Uterus (tissue), 3 donors: ENCODE measurements at regions not wholly inside any gene's neighbourhood (a gene's known extent, or its start where the extent isn't known, plus 50 kb on each side); places are given as distances from the start of the nearest gene placed in this dataset.

Experiments
- DNase-seq, 2 donors: peaks; one replicate each; pipeline ENCODE4 v3.0.0-alpha.2; 2019 to 2020
- H3K27ac ChIP-seq, 2 donors: fragments of 200-600 bp; sonication (generic); 1 replicate in 1 of 2; 2 replicates in 1 of 2; pipeline ENCODE4 v1.5.1; 2016 to 2018
- H3K27me3 ChIP-seq, 2 donors: fragments of 200-600 bp; sonication (generic); one replicate each; pipeline ENCODE4 v1.5.1; 2018 to 2019; ENCODE audit warnings: control low read depth in 1 of 2
- H3K36me3 ChIP-seq, 2 donors: fragments of 200-600 bp; sonication (generic); one replicate each; pipeline ENCODE4 v1.5.1; 2019; ENCODE audit warnings: control low read depth in 1 of 2
- H3K4me1 ChIP-seq, 2 donors: fragments of 200-600 bp; sonication (generic); one replicate each; pipeline ENCODE4 v1.5.1; 2018 to 2019; ENCODE audit warnings: control low read depth in 1 of 2
- H3K4me3 ChIP-seq, 2 donors: fragments of 200-600 bp; sonication (generic); 1 replicate in 1 of 2; 2 replicates in 1 of 2; pipeline ENCODE4 v1.5.1; 2018 to 2019; ENCODE audit warnings: mild to moderate bottlenecking in 1 of 2
- H3K9me3 ChIP-seq, 2 donors: fragments of 200-600 bp; sonication (generic); one replicate each; pipeline ENCODE4 v1.5.1; 2019; ENCODE audit warnings: control low read depth in 1 of 2
- POLR2A ChIP-seq, 2 donors: fragments of 450-650 bp; IDR thresholded peaks; one replicate each; pipeline ENCODE4 v1.6.1; 2016; ENCODE audit warnings: antibody characterized with exemption in 2 of 2, mild to moderate bottlenecking in 1 of 2, moderate library complexity in 1 of 2
- intact Hi-C: fragments of 100-400 bp; cut with DNase I; formaldehyde crosslinking; loops from one replicate; pipeline ENCODE4 v1.15.1; 2023; ENCODE audit warnings: low total_unique reads
- TF ChIP-seq, protein P1 (sequence below), 4 experiments: fragments of 200-600 bp in 2 of 4; fragments of 450-650 bp in 2 of 4; sonication (generic) in 2 of 4; IDR thresholded peaks; one replicate each; pipeline ENCODE4 v1.5.1; 2016 to 2019; ENCODE audit warnings: antibody characterized with exemption in 4 of 4, mild to moderate bottlenecking in 2 of 4, moderate library complexity in 1 of 4
- donor health status: DM: yes; HTN: yes; CAD: no.

DNA sequence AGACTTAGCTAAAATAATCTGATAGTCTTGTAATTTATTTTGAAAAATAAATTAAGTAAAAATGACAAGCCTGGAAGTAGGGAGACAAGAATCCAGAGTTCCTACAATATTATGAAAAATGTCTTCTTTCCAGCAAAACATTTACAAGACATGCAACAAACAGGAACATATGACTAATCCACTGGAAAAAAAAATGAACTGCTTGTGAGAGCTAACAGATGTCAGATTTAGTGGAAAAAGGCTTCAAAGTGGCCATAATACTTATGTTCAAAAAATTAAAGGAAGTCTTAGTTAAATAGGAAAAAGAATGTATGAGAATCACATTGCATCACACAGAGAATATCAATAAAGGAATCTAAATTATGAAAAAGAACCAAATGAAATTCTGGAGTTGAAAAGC, 2082.0 kb upstream of the PCDH20 start:
- Histone ChIP-seq H3K27ac (no peak overlapping the region), H3K27me3 (no peaks in the 10 kb centered on the region), H3K9me3 (peaks cover 0 to 6% of the 10 kb centered on the region in 2 donors), H3K36me3 (no peaks in the 10 kb centered on the region), H3K4me1 (no peaks in the 10 kb centered on the region), H3K4me3 (no peak overlapping the region)
- no peak for TF ChIP-seq POLR2A (IDR thresholded peaks at IDR 0.05)
- TF ChIP-seq, protein P1, sequence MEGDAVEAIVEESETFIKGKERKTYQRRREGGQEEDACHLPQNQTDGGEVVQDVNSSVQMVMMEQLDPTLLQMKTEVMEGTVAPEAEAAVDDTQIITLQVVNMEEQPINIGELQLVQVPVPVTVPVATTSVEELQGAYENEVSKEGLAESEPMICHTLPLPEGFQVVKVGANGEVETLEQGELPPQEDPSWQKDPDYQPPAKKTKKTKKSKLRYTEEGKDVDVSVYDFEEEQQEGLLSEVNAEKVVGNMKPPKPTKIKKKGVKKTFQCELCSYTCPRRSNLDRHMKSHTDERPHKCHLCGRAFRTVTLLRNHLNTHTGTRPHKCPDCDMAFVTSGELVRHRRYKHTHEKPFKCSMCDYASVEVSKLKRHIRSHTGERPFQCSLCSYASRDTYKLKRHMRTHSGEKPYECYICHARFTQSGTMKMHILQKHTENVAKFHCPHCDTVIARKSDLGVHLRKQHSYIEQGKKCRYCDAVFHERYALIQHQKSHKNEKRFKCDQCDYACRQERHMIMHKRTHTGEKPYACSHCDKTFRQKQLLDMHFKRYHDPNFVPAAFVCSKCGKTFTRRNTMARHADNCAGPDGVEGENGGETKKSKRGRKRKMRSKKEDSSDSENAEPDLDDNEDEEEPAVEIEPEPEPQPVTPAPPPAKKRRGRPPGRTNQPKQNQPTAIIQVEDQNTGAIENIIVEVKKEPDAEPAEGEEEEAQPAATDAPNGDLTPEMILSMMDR (IDR thresholded peaks at IDR 0.05) = no peak
- intact Hi-C loops = no loop called here
- no peak for DNase-seq

DNA sequence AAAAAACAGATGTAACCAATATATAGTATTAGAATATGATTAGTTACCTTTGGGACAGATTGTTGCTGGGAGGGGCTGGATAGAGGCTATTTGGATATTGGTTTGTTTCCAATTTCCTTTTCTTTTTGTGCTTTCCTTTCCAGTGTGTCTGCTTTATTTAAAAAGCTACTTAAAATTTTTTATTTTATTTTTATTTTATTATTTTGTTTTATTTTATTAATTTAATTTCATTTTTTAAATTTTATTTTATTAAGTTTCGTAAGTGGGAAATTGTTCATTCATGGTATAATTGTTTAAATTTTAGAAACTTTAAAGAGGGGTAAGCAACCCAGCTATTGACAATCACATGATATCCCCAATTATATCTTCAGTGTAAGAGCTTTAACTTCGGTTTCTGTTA, 2077.0 kb upstream of the PCDH20 start:
- no peak for DNase-seq
- Histone ChIP-seq H3K27me3 (no peaks in the 10 kb centered on the region), H3K4me3 (no peak overlapping the region), H3K36me3 (no peaks in the 10 kb centered on the region), H3K27ac (no peak overlapping the region), H3K4me1 (no peaks in the 10 kb centered on the region), H3K9me3 (no peaks in the 10 kb centered on the region)
- intact Hi-C loops = no loop called here
- no peak for TF ChIP-seq POLR2A (IDR thresholded peaks at IDR 0.05)
- TF ChIP-seq, protein P1 (IDR thresholded peaks at IDR 0.05) = no peak

DNA sequence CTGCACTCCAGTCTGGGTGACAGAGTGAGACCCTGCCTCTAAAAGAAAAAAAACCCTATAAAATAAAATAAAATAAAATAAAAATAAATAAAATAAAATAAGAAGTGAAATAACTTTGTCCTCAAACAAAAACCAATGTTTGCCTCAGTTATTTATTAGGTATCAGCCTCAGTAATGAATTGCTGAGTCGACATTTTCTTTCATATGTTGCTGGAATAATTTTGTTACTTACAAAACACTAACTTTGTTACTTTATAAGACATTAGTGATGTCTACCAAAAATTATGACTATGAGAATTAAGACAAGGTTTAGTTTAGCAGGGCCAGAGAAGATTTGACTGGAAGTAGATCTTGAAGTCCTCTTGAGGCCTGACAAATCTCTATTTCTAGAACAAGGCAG, 2074.5 kb upstream of the PCDH20 start:
- H3K36me3 ChIP-seq = no peaks in the 10 kb centered on the region
- no peak for TF ChIP-seq POLR2A (IDR thresholded peaks at IDR 0.05)
- TF ChIP-seq, protein P1 (IDR thresholded peaks at IDR 0.05) = no peak
- intact Hi-C loops = no loop called here

DNA sequence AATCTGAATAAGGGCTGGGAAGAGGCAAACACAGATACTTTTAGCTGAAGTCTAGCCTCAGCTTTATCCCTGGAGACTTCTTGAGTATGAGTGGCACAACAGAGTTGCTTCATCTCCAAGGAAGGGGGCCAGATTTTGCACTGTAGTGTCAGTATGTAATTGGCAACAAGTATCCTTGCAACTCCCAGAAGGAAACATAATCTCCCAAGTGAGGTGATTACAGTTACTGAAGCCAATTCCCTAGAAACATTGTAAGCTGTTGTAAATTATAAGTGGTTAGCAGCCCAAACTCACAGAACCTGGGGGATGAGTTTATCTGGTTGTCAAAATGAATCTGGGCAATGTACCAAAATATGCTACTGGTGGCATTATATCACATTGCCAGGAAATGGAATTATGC, 2065.7 kb upstream of the PCDH20 start:
- intact Hi-C loops = no loop called here
- no peaks in the 10 kb centered on the region for H3K27me3 ChIP-seq
- no peaks in the 10 kb centered on the region for H3K9me3 ChIP-seq
- no peak for DNase-seq
- H3K4me1 ChIP-seq = no peaks in the 10 kb centered on the region
- H3K27ac ChIP-seq = no peak overlapping the region
- H3K4me3 ChIP-seq = no peak overlapping the region
- no peak for TF ChIP-seq POLR2A (IDR thresholded peaks at IDR 0.05)
- TF ChIP-seq, protein P1 (IDR thresholded peaks at IDR 0.05) = no peak
- H3K36me3 ChIP-seq = no peaks in the 10 kb centered on the region

More for the DNA sequence above, 2074.5 kb upstream of the PCDH20 start:
- no peaks in the 10 kb centered on the region for H3K27me3 ChIP-seq
- H3K4me1 ChIP-seq = no peaks in the 10 kb centered on the region
- H3K9me3 ChIP-seq = no peaks in the 10 kb centered on the region
- no peak overlapping the region for H3K27ac ChIP-seq
- no peak overlapping the region for H3K4me3 ChIP-seq
- DNase-seq = no peak

DNA sequence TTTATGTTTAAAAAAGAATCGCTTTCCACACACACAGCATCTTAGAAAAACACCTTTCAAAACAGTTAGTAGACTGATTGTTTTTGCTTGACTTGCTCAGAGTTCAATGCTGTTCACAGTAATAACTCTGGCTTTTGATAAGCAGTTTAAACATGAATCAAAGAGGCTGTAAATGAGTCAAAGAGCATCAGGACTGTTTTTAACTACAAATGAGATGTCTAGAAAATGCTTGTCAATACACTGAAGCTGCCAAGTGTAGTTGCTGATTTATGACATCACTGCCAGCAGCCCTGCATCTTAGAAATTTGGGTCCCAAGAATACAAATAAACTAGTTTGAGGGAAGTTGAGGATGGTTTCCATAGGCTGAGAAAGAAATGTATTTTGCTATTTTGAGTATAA, 2057.1 kb upstream of the PCDH20 start:
- intact Hi-C loops = no loop called here
- H3K36me3 ChIP-seq = no peaks in the 10 kb centered on the region

More for the DNA sequence above, 2057.1 kb upstream of the PCDH20 start:
- Histone ChIP-seq H3K4me1 (no peaks in the 10 kb centered on the region), H3K9me3 (no peaks in the 10 kb centered on the region), H3K27me3 (no peaks in the 10 kb centered on the region), H3K27ac (no peak overlapping the region), H3K4me3 (no peak overlapping the region)
- no peak for TF ChIP-seq POLR2A (IDR thresholded peaks at IDR 0.05)
- TF ChIP-seq, protein P1 (IDR thresholded peaks at IDR 0.05) = no peak
- no peak for DNase-seq
